ENCODE measurements at regions not wholly inside any gene's neighbourhood (a gene's known extent, or its start where the extent isn't known, plus 50 kb on each side); places are given as distances from the start of the nearest gene placed in this dataset.

DNA sequence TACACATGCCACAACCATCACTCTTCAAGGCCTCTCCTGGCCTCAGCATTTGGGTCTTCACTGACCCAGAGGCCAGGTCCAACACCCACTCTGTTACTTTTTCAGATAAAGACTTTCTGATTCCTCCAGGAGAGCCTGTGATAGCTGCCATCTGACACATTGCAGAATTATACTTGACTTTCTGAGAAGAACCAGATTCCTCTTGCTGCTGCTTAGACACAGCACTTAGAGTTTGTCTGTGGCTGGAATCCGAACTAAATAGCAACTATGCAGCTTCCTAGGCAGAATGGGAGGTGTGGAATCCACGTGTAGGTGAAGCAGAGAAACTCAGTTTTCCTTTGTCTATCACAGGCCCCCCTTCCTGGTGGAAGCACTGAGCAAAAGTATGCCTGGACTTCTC, 344.7 kb upstream of the SLC30A5 start:
- no peak overlapping the region for H3K9ac ChIP-seq
- no peaks in the 10 kb centered on the region for H4K20me1 ChIP-seq (ENCODE audit: low read depth)
- DNase-seq (ENCODE audit: low spot score), result no peak
- H3K4me3 Mint-ChIP-seq, result no peak overlapping the region
- no peak overlapping the region for H3K27ac Mint-ChIP-seq
- peaks cover 5% of the 10 kb centered on the region for H3K27me3 Mint-ChIP-seq (ENCODE audit: insufficient read depth, low read depth)
- no peaks in the 10 kb centered on the region for H3K9me3 ChIP-seq (ENCODE audit: low read depth)
- H3K4me1 Mint-ChIP-seq, result peaks cover 24% of the 10 kb centered on the region
- no peak overlapping the region for H3K4me3 ChIP-seq
- TF ChIP-seq, protein P1, sequence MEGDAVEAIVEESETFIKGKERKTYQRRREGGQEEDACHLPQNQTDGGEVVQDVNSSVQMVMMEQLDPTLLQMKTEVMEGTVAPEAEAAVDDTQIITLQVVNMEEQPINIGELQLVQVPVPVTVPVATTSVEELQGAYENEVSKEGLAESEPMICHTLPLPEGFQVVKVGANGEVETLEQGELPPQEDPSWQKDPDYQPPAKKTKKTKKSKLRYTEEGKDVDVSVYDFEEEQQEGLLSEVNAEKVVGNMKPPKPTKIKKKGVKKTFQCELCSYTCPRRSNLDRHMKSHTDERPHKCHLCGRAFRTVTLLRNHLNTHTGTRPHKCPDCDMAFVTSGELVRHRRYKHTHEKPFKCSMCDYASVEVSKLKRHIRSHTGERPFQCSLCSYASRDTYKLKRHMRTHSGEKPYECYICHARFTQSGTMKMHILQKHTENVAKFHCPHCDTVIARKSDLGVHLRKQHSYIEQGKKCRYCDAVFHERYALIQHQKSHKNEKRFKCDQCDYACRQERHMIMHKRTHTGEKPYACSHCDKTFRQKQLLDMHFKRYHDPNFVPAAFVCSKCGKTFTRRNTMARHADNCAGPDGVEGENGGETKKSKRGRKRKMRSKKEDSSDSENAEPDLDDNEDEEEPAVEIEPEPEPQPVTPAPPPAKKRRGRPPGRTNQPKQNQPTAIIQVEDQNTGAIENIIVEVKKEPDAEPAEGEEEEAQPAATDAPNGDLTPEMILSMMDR (IDR thresholded peaks at IDR 0.05), result no peak
- TF ChIP-seq EZH2phosphoT487 (IDR thresholded peaks at IDR 0.05) (no peak), EZH2 (IDR thresholded peaks at IDR 0.05) (no peak)
- H3K79me2 ChIP-seq (ENCODE audit: low read depth), result no peaks in the 10 kb centered on the region
- no peak overlapping the region for H3K4me2 ChIP-seq
- no peaks in the 10 kb centered on the region for H3K36me3 ChIP-seq
- no peak overlapping the region for H2AFZ ChIP-seq (replicated peaks)
- no peaks in the 10 kb centered on the region for H3K36me3 Mint-ChIP-seq
- H3K4me1 ChIP-seq, result peaks cover 16% of the 10 kb centered on the region
- no peaks in the 10 kb centered on the region for H3F3A ChIP-seq (ENCODE audit: low read depth)
- H3K9me3 Mint-ChIP-seq, result no peaks in the 10 kb centered on the region
- no peaks in the 10 kb centered on the region for H3K27me3 ChIP-seq
- H3K27ac ChIP-seq, result no peak overlapping the region

- Histone ChIP-seq H2AFZ (replicated peaks) (no peak overlapping the region), H3K79me2 (ENCODE audit: low read depth) (no peaks in the 10 kb centered on the region), H3K27me3 (no peaks in the 10 kb centered on the region), H4K20me1 (ENCODE audit: low read depth) (no peaks in the 10 kb centered on the region), H3K9me3 (ENCODE audit: low read depth) (no peaks in the 10 kb centered on the region), H3K36me3 (no peaks in the 10 kb centered on the region), H3K4me1 (peaks cover 16% of the 10 kb centered on the region), H3F3A (ENCODE audit: low read depth) (no peaks in the 10 kb centered on the region), H3K4me2 (no peak overlapping the region), H3K9ac (no peak overlapping the region), H3K27ac (no peak overlapping the region), H3K4me3 (no peak overlapping the region)
- DNase-seq (ENCODE audit: low spot score), result no peak
- TF ChIP-seq EZH2 (IDR thresholded peaks at IDR 0.05) (no peak), EZH2phosphoT487 (IDR thresholded peaks at IDR 0.05) (no peak)
- TF ChIP-seq, protein P1 (IDR thresholded peaks at IDR 0.05), result no peak
- peaks cover 2% of the 10 kb centered on the region for H3K9me3 Mint-ChIP-seq
- peaks cover 4% of the 10 kb centered on the region for H3K27me3 Mint-ChIP-seq (ENCODE audit: insufficient read depth, low read depth)
- peaks cover 24% of the 10 kb centered on the region for H3K4me1 Mint-ChIP-seq
- H3K27ac Mint-ChIP-seq, result no peak overlapping the region
- no peak overlapping the region for H3K4me3 Mint-ChIP-seq
- no peaks in the 10 kb centered on the region for H3K36me3 Mint-ChIP-seq
These were observed 344.2 kb upstream of the SLC30A5 start for GRCh38 chr5:68749631-68750030.

- Histone ChIP-seq H3K9ac (no peak overlapping the region), H3F3A (ENCODE audit: low read depth) (no peaks in the 10 kb centered on the region), H3K36me3 (no peaks in the 10 kb centered on the region), H3K4me2 (no peak overlapping the region), H3K27ac (no peak overlapping the region), H3K9me3 (ENCODE audit: low read depth) (no peaks in the 10 kb centered on the region), H4K20me1 (ENCODE audit: low read depth) (no peaks in the 10 kb centered on the region), H3K4me3 (no peak overlapping the region), H2AFZ (replicated peaks) (no peak overlapping the region), H3K4me1 (peaks cover under 1% of the 10 kb centered on the region), H3K27me3 (no peaks in the 10 kb centered on the region), H3K79me2 (ENCODE audit: low read depth) (no peaks in the 10 kb centered on the region)
- no peak for TF ChIP-seq EZH2 (IDR thresholded peaks at IDR 0.05)
- TF ChIP-seq, protein P1 (IDR thresholded peaks at IDR 0.05), result no peak
- TF ChIP-seq EZH2phosphoT487 (IDR thresholded peaks at IDR 0.05), result no peak
- no peaks in the 10 kb centered on the region for H3K36me3 Mint-ChIP-seq
- H3K4me1 Mint-ChIP-seq, result peaks cover 8% of the 10 kb centered on the region
- DNase-seq (ENCODE audit: low spot score), result no peak
- H3K27ac Mint-ChIP-seq, result no peak overlapping the region
- H3K9me3 Mint-ChIP-seq, result peaks cover 5% of the 10 kb centered on the region
- H3K4me3 Mint-ChIP-seq, result no peak overlapping the region
- H3K27me3 Mint-ChIP-seq (ENCODE audit: insufficient read depth, low read depth), result peaks cover 2% of the 10 kb centered on the region
These were observed 342.2 kb upstream of the SLC30A5 start for GRCh38 chr5:68751661-68752060.

All from neural progenitor cell (in vitro differentiated cells).